DMS 273 treated with DMSO at 0.1 percent for 48 hours (cell line): ENCODE measurements at regions not wholly inside any gene's neighbourhood (a gene's known extent, or its start where the extent isn't known, plus 50 kb on each side); places are given as distances from the start of the nearest gene placed in this dataset.

ENCODE experiments used
- DNase-seq: peaks from one replicate; lab custom pipeline; 2025; lab: John Stamatoyannopoulos, UW

- DNase-seq = peak; percentile 55
Observed at GRCh38 chr13:105602956-105603670, 932.3 kb downstream of the EFNB2 start.

- DNase-seq = no peak
Observed at GRCh38 chr13:105599477-105600037, 935.9 kb downstream of the EFNB2 start.

GRCh38 chr13:105598529-105598928 lies 936.9 kb downstream of the EFNB2 start:
- DNase-seq = no peak

- no peak for DNase-seq
Observed at GRCh38 chr13:105597573-105597972, 937.9 kb downstream of the EFNB2 start.

- DNase-seq = no peak
Observed at GRCh38 chr13:105595471-105595870, 940.0 kb downstream of the EFNB2 start.

GRCh38 chr13:105591277-105591676 lies 944.2 kb downstream of the EFNB2 start:
- no peak for DNase-seq

- no peak for DNase-seq
Observed at GRCh38 chr13:105587786-105588185, 947.7 kb downstream of the EFNB2 start.

- DNase-seq = no peak
Observed at GRCh38 chr13:105579821-105580710, 955.4 kb downstream of the EFNB2 start.

GRCh38 chr13:105573136-105573535 lies 962.3 kb downstream of the EFNB2 start:
- DNase-seq = no peak

- no peak for DNase-seq
Observed at GRCh38 chr13:105572401-105572800, 963.1 kb downstream of the EFNB2 start.

GRCh38 chr13:105569816-105570215 lies 965.6 kb downstream of the EFNB2 start:
- DNase-seq = no peak

- DNase-seq = no peak
Observed at GRCh38 chr13:105567951-105568525, 967.4 kb downstream of the EFNB2 start.

- DNase-seq = no peak
Observed at GRCh38 chr13:105565136-105565727, 970.2 kb downstream of the EFNB2 start.

GRCh38 chr13:105552078-105552477 lies 983.4 kb downstream of the EFNB2 start:
- no peak for DNase-seq

- no peak for DNase-seq
Observed at GRCh38 chr13:105547851-105548250, 987.6 kb downstream of the EFNB2 start.

GRCh38 chr13:105545811-105546210 lies 989.7 kb downstream of the EFNB2 start:
- DNase-seq = no peak

GRCh38 chr13:105543742-105544141 lies 991.7 kb downstream of the EFNB2 start:
- no peak for DNase-seq

GRCh38 chr13:105541565-105541964 lies 993.9 kb downstream of the EFNB2 start:
- no peak for DNase-seq

GRCh38 chr13:105538346-105538745 lies 997.1 kb downstream of the EFNB2 start:
- DNase-seq = no peak

GRCh38 chr13:105537113-105537512 lies 998.3 kb downstream of the EFNB2 start:
- DNase-seq = no peak

- DNase-seq = no peak
Observed at GRCh38 chr13:105530468-105530867, 1005.0 kb downstream of the EFNB2 start.

GRCh38 chr13:105527127-105527526 lies 1008.3 kb downstream of the EFNB2 start:
- no peak for DNase-seq
